Endothelial cell of umbilical vein (primary cell): ENCODE measurements at regions not wholly inside any gene's neighbourhood (a gene's known extent, or its start where the extent isn't known, plus 50 kb on each side); places are given as distances from the start of the nearest gene placed in this dataset.

ENCODE experiments used
- JUN ChIP-seq: IDR thresholded peaks from 2 replicates; pipeline ENCODE4 v1.6.1; 2011; ENCODE audit warnings: borderline replicate concordance, low read depth; ENCODE audit not compliant: insufficient read length, insufficient read depth
- POLR2A ChIP-seq: IDR thresholded peaks from 2 replicates; pipeline ENCODE4 v1.6.1; 2012; ENCODE audit warnings: low read depth, mild to moderate bottlenecking, control low read depth, low read length
- TF ChIP-seq, protein P1 (sequence below), 2 donors: IDR thresholded peaks; 1 replicate in 1 of 2; 2 replicates in 1 of 2; pipeline ENCODE4 v1.5.1; 2011; ENCODE audit warnings: low read length in 2 of 2, mild to moderate bottlenecking in 2 of 2, moderate library complexity in 2 of 2, control low read depth in 1 of 2, inconsistent platforms in 1 of 2, low read depth in 1 of 2; ENCODE audit not compliant: insufficient read depth in 1 of 2; ENCODE audit errors: extremely low read depth in 1 of 2
- TF ChIP-seq, protein P2 (sequence below): IDR thresholded peaks from 2 replicates; pipeline ENCODE4 v1.6.1; 2011; ENCODE audit not compliant: insufficient read depth, insufficient read length

DNA sequence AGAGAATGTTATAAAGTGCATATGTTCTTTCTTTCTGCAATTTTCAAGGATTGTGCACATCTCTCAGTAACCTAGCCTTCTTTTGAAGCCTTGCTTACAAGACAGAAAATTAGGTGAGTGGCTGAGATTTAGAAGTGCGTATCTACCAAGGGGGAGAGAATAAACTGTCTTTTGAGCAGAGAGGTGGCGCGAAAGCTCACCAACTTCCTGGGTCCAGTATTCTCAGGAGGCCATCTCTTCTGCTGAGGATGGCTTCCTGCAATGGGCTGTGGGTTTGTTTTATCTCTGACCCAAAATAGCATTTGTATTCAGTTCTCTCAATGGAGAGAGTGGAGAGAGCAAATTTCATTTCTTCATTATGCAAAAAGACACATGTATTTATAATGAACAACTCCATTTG, 75.4 kb upstream of the RPS23 start:
- TF ChIP-seq, protein P1, sequence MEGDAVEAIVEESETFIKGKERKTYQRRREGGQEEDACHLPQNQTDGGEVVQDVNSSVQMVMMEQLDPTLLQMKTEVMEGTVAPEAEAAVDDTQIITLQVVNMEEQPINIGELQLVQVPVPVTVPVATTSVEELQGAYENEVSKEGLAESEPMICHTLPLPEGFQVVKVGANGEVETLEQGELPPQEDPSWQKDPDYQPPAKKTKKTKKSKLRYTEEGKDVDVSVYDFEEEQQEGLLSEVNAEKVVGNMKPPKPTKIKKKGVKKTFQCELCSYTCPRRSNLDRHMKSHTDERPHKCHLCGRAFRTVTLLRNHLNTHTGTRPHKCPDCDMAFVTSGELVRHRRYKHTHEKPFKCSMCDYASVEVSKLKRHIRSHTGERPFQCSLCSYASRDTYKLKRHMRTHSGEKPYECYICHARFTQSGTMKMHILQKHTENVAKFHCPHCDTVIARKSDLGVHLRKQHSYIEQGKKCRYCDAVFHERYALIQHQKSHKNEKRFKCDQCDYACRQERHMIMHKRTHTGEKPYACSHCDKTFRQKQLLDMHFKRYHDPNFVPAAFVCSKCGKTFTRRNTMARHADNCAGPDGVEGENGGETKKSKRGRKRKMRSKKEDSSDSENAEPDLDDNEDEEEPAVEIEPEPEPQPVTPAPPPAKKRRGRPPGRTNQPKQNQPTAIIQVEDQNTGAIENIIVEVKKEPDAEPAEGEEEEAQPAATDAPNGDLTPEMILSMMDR (IDR thresholded peaks at IDR 0.05; ENCODE audit: extremely low read depth in 1 of 2, insufficient read depth in 1 of 2, low read depth in 1 of 2, low read length in 2 of 2), result no peak
- TF ChIP-seq JUN (no peak), POLR2A (no peak)
- TF ChIP-seq, protein P2, sequence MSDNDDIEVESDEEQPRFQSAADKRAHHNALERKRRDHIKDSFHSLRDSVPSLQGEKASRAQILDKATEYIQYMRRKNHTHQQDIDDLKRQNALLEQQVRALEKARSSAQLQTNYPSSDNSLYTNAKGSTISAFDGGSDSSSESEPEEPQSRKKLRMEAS, result no peak
